HG03280 (cell line): ENCODE measurements at regions not wholly inside any gene's neighbourhood (a gene's known extent, or its start where the extent isn't known, plus 50 kb on each side); places are given as distances from the start of the nearest gene placed in this dataset.
"Not testable (repeated sequence)": the region's sequence is repeated elsewhere in the genome, so short reads cannot be mapped to it uniquely, and the experiment has no call there.

Experiments used
- ATAC-seq: cut with Tn5 transposase; IDR thresholded peaks from one replicate; pipeline ENCODE4 v1.9.1; 2021; ENCODE audit warnings: mild to moderate bottlenecking, moderate library complexity; ENCODE audit not compliant: unreplicated experiment

GRCh38 chr10:124192664-124193308 is 99.4 kb upstream of the CHST15 start:
- not testable (repeated sequence) for ATAC-seq

GRCh38 chr10:124190476-124190875 is 97.1 kb upstream of the CHST15 start:
- not testable (repeated sequence) for ATAC-seq

- ATAC-seq = no peak
These were observed 93.6 kb upstream of the CHST15 start for GRCh38 chr10:124186956-124187355.

- no peak for ATAC-seq
These were observed 91.7 kb upstream of the CHST15 start for GRCh38 chr10:124185084-124185483.

GRCh38 chr10:124184208-124184830 is 90.9 kb upstream of the CHST15 start:
- no peak for ATAC-seq

GRCh38 chr10:124183617-124184016 is 90.2 kb upstream of the CHST15 start:
- no peak for ATAC-seq

- no peak for ATAC-seq
These were observed 88.7 kb upstream of the CHST15 start for GRCh38 chr10:124182088-124182541.

- ATAC-seq = no peak
These were observed 88.3 kb upstream of the CHST15 start for GRCh38 chr10:124181656-124182055.

GRCh38 chr10:124180947-124181549 is 87.7 kb upstream of the CHST15 start:
- no peak for ATAC-seq

- no peak for ATAC-seq
These were observed 86.8 kb upstream of the CHST15 start for GRCh38 chr10:124180044-124180745.

- no peak for ATAC-seq
These were observed 86.1 kb upstream of the CHST15 start for GRCh38 chr10:124179308-124180043.

GRCh38 chr10:124177180-124177518 is 83.8 kb upstream of the CHST15 start:
- no peak for ATAC-seq

- ATAC-seq = no peak
These were observed 83.2 kb upstream of the CHST15 start for GRCh38 chr10:124176349-124177179.

GRCh38 chr10:124175701-124176348 is 82.4 kb upstream of the CHST15 start:
- ATAC-seq = no peak

- ATAC-seq = no peak
These were observed 81.6 kb upstream of the CHST15 start for GRCh38 chr10:124174673-124175645.

- no peak for ATAC-seq
These were observed 80.7 kb upstream of the CHST15 start for GRCh38 chr10:124174071-124174566.

- ATAC-seq = no peak
These were observed 80.0 kb upstream of the CHST15 start for GRCh38 chr10:124173298-124173900.
